Activated CD4-positive, alpha-beta T cell treated with anti-CD3 and anti-CD28 coated beads for 36 hours (primary cell): ENCODE measurements at regions not wholly inside any gene's neighbourhood (a gene's known extent, or its start where the extent isn't known, plus 50 kb on each side); places are given as distances from the start of the nearest gene placed in this dataset.
"Not testable (repeated sequence)": the region's sequence is repeated elsewhere in the genome, so short reads cannot be mapped to it uniquely, and the experiment has no call there.

ENCODE experiments used
- ATAC-seq: fragments of 200-7000 bp; cut with Tn5 transposase; one replicate; pipeline ENCODE4 v1.10.0; 2021; ENCODE audit warnings: mild to moderate bottlenecking, moderate library complexity
- CTCF ChIA-PET: fragments of 350-600 bp; sonication (Branson Sonifier 250); formaldehyde crosslinking; loops from one replicate; lab custom pipeline; 2021; ENCODE audit warnings: antibody characterized with exemption; lab: Charles Lee
- POLR2A ChIA-PET: fragments of 350-600 bp; sonication (Branson Sonifier 250); formaldehyde crosslinking; loops from one replicate; lab custom pipeline; 2021; ENCODE audit warnings: antibody characterized with exemption, inconsistent platforms; lab: Charles Lee
- DNase-seq: peaks from one replicate; pipeline ENCODE4 v3.0.0-alpha.2; 2020
- H3K27ac Mint-ChIP-seq: one replicate; pipeline ENCODE4 v1.8.0; 2021; ENCODE audit warnings: mixed read lengths
- H3K27me3 Mint-ChIP-seq: one replicate; pipeline ENCODE4 v1.8.0; 2021; ENCODE audit warnings: mixed read lengths
- H3K36me3 Mint-ChIP-seq: one replicate; pipeline ENCODE4 v1.8.0; 2021; ENCODE audit warnings: low read depth, mixed read lengths
- H3K4me1 Mint-ChIP-seq: one replicate; pipeline ENCODE4 v1.8.0; 2021; ENCODE audit warnings: mixed read lengths
- H3K4me3 Mint-ChIP-seq: one replicate; pipeline ENCODE4 v1.8.0; 2021; ENCODE audit warnings: mild to moderate bottlenecking, moderate library complexity, mixed read lengths
- H3K9me3 Mint-ChIP-seq: one replicate; pipeline ENCODE4 v1.8.0; 2021; ENCODE audit warnings: low read depth, mixed read lengths
- intact Hi-C, 2 experiments: fragments of 100-400 bp; cut with DNase I in 1 of 2; cut with micrococcal nuclease in 1 of 2; formaldehyde crosslinking; loops; one replicate each; pipeline versions ENCODE4 v1.14.2 to v1.15.1; 2022 to 2024; cut with DNase I, micrococcal nuclease

DNA sequence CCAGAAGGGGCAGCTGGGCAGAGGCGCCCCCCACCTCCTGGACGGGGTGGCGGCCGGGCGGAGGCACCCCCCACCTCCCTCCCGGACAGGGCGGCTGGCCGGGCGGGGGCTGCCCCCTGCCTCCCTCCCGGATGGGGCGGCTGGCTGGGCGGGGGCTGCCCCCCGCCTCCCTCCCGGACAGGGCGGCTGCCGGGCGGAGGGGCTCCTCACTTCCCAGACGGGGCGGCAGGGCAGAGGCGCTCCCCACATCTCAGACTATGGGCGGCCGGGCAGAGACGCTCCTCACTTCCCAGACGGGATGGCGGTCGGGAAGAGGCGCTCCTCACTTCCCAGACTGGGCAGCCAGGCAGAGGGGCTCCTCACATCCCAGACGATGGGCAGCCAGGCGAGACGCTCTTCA lies 93.0 kb downstream of the TMEM168 start:
- intact Hi-C loops, H3K27ac Mint-ChIP-seq, H3K9me3 Mint-ChIP-seq, H3K36me3 Mint-ChIP-seq, CTCF ChIA-PET, POLR2A ChIA-PET, DNase-seq, H3K4me1 Mint-ChIP-seq, ATAC-seq, H3K4me3 Mint-ChIP-seq, H3K27me3 Mint-ChIP-seq: not testable (repeated sequence)

DNA sequence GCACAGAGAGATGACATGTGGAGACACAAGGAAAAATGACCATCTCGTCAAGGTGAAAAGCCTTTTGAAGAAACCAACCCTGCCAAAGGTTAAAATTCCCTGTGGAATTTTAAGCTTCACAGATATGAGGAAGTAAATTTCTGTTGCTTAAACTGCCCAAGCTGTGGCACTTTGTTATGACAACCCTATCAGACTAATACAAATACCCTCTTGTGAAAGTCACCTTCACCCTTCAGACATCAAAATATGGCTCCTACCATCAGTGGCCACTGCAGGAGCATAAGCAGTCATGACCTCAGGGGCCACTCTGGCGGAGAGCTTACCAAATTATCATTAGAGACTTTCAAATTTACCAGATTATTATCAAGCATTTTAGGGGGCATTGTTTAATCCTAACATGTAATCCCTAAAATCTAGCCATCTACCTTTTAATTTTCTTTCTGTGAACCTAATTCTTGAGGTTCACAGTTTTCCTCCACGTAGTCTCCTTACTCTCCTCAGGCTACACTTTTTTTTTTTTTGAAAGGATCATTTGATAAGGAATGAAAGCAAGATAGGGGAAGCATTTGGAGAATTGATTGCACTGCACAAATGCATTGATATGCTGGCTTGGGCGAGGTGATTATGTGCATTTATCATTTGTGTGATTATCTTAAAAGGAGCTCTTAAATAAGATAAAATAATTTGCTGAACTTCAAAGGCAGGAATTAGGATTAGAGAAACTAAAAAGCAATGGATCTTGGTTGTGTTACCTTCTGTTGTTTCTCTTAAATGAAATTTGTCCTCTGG lies 90.3 kb downstream of the TMEM168 start:
- intact Hi-C loops, result no loop called here
- Mint-ChIP-seq H3K36me3 (no peaks in the 10 kb centered on the region), H3K4me3 (no peak overlapping the region), H3K27ac (no peak overlapping the region), H3K4me1 (no peaks in the 10 kb centered on the region), H3K27me3 (peaks cover 2% of the 10 kb centered on the region), H3K9me3 (peaks cover 4% of the 10 kb centered on the region)
- CTCF ChIA-PET, result interaction anchor here (0.9 kb wide), 1 partner anchor 11 kb away, joined by 3 read pairs; no protein-coding TSS in a partner anchor
- ATAC-seq, result no peak
- POLR2A ChIA-PET, result no interaction called here
- no peak for DNase-seq

GRCh38 chr7:112701456-112701855 lies 88.7 kb downstream of the TMEM168 start:
- Mint-ChIP-seq H3K9me3 (peaks cover 2% of the 10 kb centered on the region), H3K27ac (no peak overlapping the region), H3K27me3 (peaks cover 1% of the 10 kb centered on the region), H3K4me1 (no peaks in the 10 kb centered on the region), H3K36me3 (no peaks in the 10 kb centered on the region), H3K4me3 (no peak overlapping the region)
- DNase-seq (no peak), ATAC-seq (no peak)
- ChIA-PET POLR2A (no interaction called here), CTCF (no interaction called here)
- intact Hi-C loops, result no loop called here

DNA sequence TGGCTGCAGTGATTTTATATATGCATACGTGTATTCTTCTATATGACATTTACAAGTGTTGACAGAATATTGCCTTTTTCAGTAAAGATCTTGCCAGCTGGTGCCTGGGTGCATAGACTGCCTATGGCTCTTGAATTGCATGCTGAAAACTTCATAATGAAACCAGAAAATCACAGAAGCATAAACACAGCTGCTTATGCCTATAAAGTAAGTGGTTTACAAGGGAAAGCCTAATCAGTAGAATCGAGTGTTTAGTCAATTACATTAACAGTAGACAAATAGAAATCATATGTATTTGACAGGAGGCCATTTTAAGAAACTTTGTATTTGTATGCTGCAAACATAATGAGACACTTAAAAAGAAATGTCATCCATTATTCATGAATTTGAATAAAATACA lies 82.5 kb downstream of the TMEM168 start:
- ChIA-PET CTCF (interaction anchor here (1.2 kb wide), 1 partner anchor 26 kb away, joined by 3 read pairs; no protein-coding TSS in a partner anchor), POLR2A (no interaction called here)
- intact Hi-C loops, result no loop called here
- no peaks in the 10 kb centered on the region for H3K4me1 Mint-ChIP-seq
- H3K27me3 Mint-ChIP-seq, result no peaks in the 10 kb centered on the region
- no peak overlapping the region for H3K27ac Mint-ChIP-seq
- H3K36me3 Mint-ChIP-seq, result no peaks in the 10 kb centered on the region
- H3K9me3 Mint-ChIP-seq, result no peaks in the 10 kb centered on the region
- ATAC-seq, result no peak
- no peak overlapping the region for H3K4me3 Mint-ChIP-seq
- no peak for DNase-seq

- ATAC-seq, result no peak
- Mint-ChIP-seq H3K4me1 (no peaks in the 10 kb centered on the region), H3K27me3 (no peaks in the 10 kb centered on the region), H3K27ac (no peak overlapping the region), H3K4me3 (no peak overlapping the region), H3K9me3 (no peaks in the 10 kb centered on the region), H3K36me3 (no peaks in the 10 kb centered on the region)
- intact Hi-C loops, result no loop called here
- ChIA-PET POLR2A (no interaction called here), CTCF (interaction anchor here (1.2 kb wide), 1 partner anchor 27 kb away, joined by 3 read pairs; no protein-coding TSS in a partner anchor)
- DNase-seq, result no peak
These were observed 82.0 kb downstream of the TMEM168 start for GRCh38 chr7:112708236-112708635.
